Osteoblast (primary cell): ENCODE measurements at regions not wholly inside any gene's neighbourhood (a gene's known extent, or its start where the extent isn't known, plus 50 kb on each side); places are given as distances from the start of the nearest gene placed in this dataset.
"Not testable (repeated sequence)": the region's sequence is repeated elsewhere in the genome, so short reads cannot be mapped to it uniquely, and the experiment has no call there.

Experiments
- DNase-seq: peaks from one replicate; pipeline ENCODE4 v3.0.0; 2011; ENCODE audit warnings: low spot score, mixed read lengths; ENCODE audit not compliant: insufficient read length; ENCODE audit errors: missing footprints
- H2AFZ ChIP-seq: 2 replicates; pipeline ENCODE4 v1.6.0; 2011; ENCODE audit warnings: mild to moderate bottlenecking, low read length
- H3K27ac ChIP-seq: 2 replicates; pipeline ENCODE4 v1.5.1; 2011; ENCODE audit warnings: mild to moderate bottlenecking, low read depth, low read length, moderate library complexity
- H3K27me3 ChIP-seq: 2 replicates; pipeline ENCODE4 v1.6.0; 2012; ENCODE audit warnings: mild to moderate bottlenecking, control low read depth, inconsistent platforms, low read length, moderate library complexity; ENCODE audit not compliant: insufficient read depth
- H3K36me3 ChIP-seq: 2 replicates; pipeline ENCODE4 v1.5.1; 2011; ENCODE audit warnings: mild to moderate bottlenecking, low read length, control low read depth, moderate library complexity; ENCODE audit not compliant: insufficient read depth
- H3K4me1 ChIP-seq: 2 replicates; pipeline ENCODE4 v1.5.1; 2011; ENCODE audit warnings: mild to moderate bottlenecking, low read length, control low read depth, moderate library complexity; ENCODE audit not compliant: insufficient read depth
- H3K4me2 ChIP-seq: 2 replicates; pipeline ENCODE4 v1.6.0; 2011; ENCODE audit warnings: mild to moderate bottlenecking, low read length; ENCODE audit not compliant: insufficient read depth
- H3K4me3 ChIP-seq: fragments of 200-600 bp; sonication (generic); 3 replicates; pipeline ENCODE4 v1.5.1; 2012; ENCODE audit warnings: mild to moderate bottlenecking, low read length, inconsistent platforms; ENCODE audit not compliant: insufficient read depth
- H3K79me2 ChIP-seq: 2 replicates; pipeline ENCODE4 v1.6.0; 2012; ENCODE audit warnings: mild to moderate bottlenecking, low read length, control low read depth, inconsistent platforms; ENCODE audit not compliant: insufficient read depth
- H3K9me3 ChIP-seq: 2 replicates; pipeline ENCODE4 v1.5.1; 2011; ENCODE audit warnings: low read depth, low read length, control low read depth
- H4K20me1 ChIP-seq: 2 replicates; pipeline ENCODE4 v1.6.0; 2012; ENCODE audit warnings: mild to moderate bottlenecking, low read length, control low read depth; ENCODE audit not compliant: insufficient read depth
- CTCF ChIP-seq: IDR thresholded peaks from 2 replicates; pipeline ENCODE4 v1.5.1; 2011; ENCODE audit warnings: mild to moderate bottlenecking, low read depth, low read length, moderate library complexity; ENCODE audit errors: extremely low read depth

GRCh38 chr9:19629488-19629887, 159.3 kb downstream of the SLC24A2 start:
- Histone ChIP-seq H2AFZ (no peak overlapping the region), H3K4me1 (no peaks in the 10 kb centered on the region), H3K4me3 (no peak overlapping the region), H3K27me3 (no peaks in the 10 kb centered on the region), H4K20me1 (no peaks in the 10 kb centered on the region), H3K9me3 (no peaks in the 10 kb centered on the region), H3K79me2 (no peaks in the 10 kb centered on the region), H3K36me3 (no peaks in the 10 kb centered on the region), H3K27ac (no peak overlapping the region), H3K4me2 (no peak overlapping the region)
- no peak for TF ChIP-seq CTCF
- DNase-seq = no peak

DNA sequence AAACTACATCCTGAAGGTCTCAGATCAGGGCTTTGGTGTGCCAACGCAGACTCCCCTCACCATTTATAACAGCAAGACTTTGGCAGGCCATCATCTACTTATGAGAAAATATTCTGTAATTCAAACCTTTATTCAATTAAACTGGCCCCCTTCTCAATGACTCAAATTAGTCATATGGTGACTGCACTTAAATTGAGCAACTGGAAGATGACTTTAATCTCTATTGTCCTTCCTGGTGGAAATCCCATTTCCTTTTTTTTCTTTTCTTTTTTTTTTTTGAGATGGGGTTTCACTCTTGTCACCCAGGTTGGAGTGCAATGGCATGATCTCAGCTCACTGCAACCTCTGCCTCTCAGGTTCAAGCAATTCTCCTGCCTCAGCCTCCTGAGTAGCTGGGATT, 163.4 kb downstream of the SLC24A2 start:
- H3K36me3 ChIP-seq, H3K9me3 ChIP-seq, H2AFZ ChIP-seq, H3K4me2 ChIP-seq, H3K4me3 ChIP-seq, H3K79me2 ChIP-seq, H4K20me1 ChIP-seq, H3K4me1 ChIP-seq, H3K27me3 ChIP-seq, DNase-seq, H3K27ac ChIP-seq: not testable (repeated sequence)

GRCh38 chr9:19624519-19624918, 164.3 kb downstream of the SLC24A2 start:
- Histone ChIP-seq H3K9me3 (no peaks in the 10 kb centered on the region), H3K27me3 (no peaks in the 10 kb centered on the region), H4K20me1 (no peaks in the 10 kb centered on the region), H3K79me2 (no peaks in the 10 kb centered on the region), H3K4me1 (no peaks in the 10 kb centered on the region), H3K36me3 (no peaks in the 10 kb centered on the region), H2AFZ (no peak overlapping the region), H3K4me3 (no peak overlapping the region), H3K27ac (no peak overlapping the region), H3K4me2 (no peak overlapping the region)
- DNase-seq = no peak
- no peak for TF ChIP-seq CTCF

- Histone ChIP-seq H3K36me3 (no peaks in the 10 kb centered on the region), H3K4me3 (no peak overlapping the region), H3K79me2 (no peaks in the 10 kb centered on the region), H3K4me2 (no peak overlapping the region), H3K27me3 (no peaks in the 10 kb centered on the region), H3K27ac (no peak overlapping the region), H4K20me1 (no peaks in the 10 kb centered on the region), H3K9me3 (no peaks in the 10 kb centered on the region), H2AFZ (no peak overlapping the region), H3K4me1 (no peaks in the 10 kb centered on the region)
- no peak for DNase-seq
- TF ChIP-seq CTCF = no peak
Measured at GRCh38 chr9:19623941-19624340, 164.9 kb downstream of the SLC24A2 start.

- Histone ChIP-seq H3K4me2 (no peak overlapping the region), H3K4me3 (no peak overlapping the region), H2AFZ (no peak overlapping the region), H3K4me1 (no peaks in the 10 kb centered on the region), H3K27me3 (no peaks in the 10 kb centered on the region), H3K27ac (no peak overlapping the region), H3K9me3 (no peaks in the 10 kb centered on the region), H4K20me1 (no peaks in the 10 kb centered on the region), H3K79me2 (no peaks in the 10 kb centered on the region), H3K36me3 (no peaks in the 10 kb centered on the region)
- no peak for DNase-seq
- TF ChIP-seq CTCF = no peak
Measured at GRCh38 chr9:19620326-19620725, 168.5 kb downstream of the SLC24A2 start.
